ENCODE measurements at regions not wholly inside any gene's neighbourhood (a gene's known extent, or its start where the extent isn't known, plus 50 kb on each side); places are given as distances from the start of the nearest gene placed in this dataset.

DNA sequence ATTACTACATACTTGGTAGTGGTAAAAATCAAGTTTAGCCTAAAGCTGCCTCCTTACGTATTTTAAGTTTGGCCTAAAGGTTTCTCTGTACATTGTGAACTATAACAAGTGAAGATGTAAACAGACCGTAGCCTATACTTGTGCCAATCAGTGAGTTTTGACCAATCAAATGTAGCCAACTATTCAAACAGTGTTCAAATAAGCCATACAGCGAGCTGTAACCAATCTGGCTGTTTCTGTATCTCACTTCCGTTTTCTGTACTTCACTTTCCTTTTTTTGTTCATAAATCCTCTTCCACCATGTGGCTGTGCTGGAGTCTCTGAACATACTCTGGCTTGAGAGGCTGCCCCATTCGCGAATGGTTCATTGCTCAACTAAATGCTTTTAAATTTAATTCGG is 2504.6 kb downstream of the PCDH9 start:
- TF ChIP-seq ZFX (IDR thresholded peaks at IDR 0.05; ENCODE audit: borderline replicate concordance): no peak
- TF ChIP-seq, protein P1, sequence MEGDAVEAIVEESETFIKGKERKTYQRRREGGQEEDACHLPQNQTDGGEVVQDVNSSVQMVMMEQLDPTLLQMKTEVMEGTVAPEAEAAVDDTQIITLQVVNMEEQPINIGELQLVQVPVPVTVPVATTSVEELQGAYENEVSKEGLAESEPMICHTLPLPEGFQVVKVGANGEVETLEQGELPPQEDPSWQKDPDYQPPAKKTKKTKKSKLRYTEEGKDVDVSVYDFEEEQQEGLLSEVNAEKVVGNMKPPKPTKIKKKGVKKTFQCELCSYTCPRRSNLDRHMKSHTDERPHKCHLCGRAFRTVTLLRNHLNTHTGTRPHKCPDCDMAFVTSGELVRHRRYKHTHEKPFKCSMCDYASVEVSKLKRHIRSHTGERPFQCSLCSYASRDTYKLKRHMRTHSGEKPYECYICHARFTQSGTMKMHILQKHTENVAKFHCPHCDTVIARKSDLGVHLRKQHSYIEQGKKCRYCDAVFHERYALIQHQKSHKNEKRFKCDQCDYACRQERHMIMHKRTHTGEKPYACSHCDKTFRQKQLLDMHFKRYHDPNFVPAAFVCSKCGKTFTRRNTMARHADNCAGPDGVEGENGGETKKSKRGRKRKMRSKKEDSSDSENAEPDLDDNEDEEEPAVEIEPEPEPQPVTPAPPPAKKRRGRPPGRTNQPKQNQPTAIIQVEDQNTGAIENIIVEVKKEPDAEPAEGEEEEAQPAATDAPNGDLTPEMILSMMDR (IDR thresholded peaks at IDR 0.05): no peak
- no peak overlapping the region for H3K27ac ChIP-seq

DNA sequence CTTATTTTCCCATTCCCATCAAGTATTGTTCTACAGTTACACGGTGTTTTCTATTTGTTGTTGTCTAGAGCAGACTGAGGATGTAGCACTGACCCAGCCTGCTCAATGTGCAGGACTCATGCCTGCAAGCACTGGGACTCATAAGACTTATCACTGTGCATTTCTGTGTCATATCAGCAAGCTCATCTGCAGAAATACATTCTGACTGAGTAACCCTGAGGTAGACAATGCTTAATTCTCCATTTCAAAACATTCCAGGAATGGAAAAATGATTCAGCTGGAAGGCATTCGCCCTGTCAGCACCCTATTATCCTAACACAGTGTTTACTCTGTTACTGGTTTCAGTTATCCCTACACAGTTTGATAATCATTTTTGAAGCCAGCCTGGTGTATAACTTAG is 2506.4 kb downstream of the PCDH9 start:
- TF ChIP-seq ZFX (IDR thresholded peaks at IDR 0.05; ENCODE audit: borderline replicate concordance): no peak
- TF ChIP-seq, protein P1 (IDR thresholded peaks at IDR 0.05): no peak
- no peak overlapping the region for H3K27ac ChIP-seq

DNA sequence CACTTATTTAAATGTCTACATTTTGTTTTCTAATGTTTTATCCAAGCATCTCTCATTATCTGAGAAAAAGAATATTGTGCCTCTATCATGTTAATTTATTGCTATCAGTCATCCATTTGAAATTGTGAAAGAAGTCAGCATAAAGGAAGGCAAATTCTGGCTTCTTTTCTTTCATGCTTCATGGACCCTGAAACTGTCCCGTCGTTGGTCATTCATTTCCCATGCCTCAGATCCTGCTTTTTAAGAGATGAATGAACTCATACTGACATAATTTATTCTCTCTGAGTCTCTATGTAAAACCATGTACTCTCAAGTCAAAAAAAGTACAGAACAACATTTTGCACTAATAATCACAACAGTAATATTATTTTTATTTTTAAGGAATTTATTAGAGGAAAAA is 2512.0 kb downstream of the PCDH9 start:
- no peak overlapping the region for H3K27ac ChIP-seq
- TF ChIP-seq ZFX (IDR thresholded peaks at IDR 0.05; ENCODE audit: borderline replicate concordance): no peak
- TF ChIP-seq, protein P1 (IDR thresholded peaks at IDR 0.05): no peak

GRCh38 chr13:64716936-64717335 is 2513.2 kb downstream of the PCDH9 start:
- no peak for TF ChIP-seq ZFX (IDR thresholded peaks at IDR 0.05; ENCODE audit: borderline replicate concordance)
- TF ChIP-seq, protein P1 (IDR thresholded peaks at IDR 0.05): no peak
- no peak overlapping the region for H3K27ac ChIP-seq

GRCh38 chr13:64709079-64709478 is 2521.1 kb downstream of the PCDH9 start:
- TF ChIP-seq ZFX (IDR thresholded peaks at IDR 0.05; ENCODE audit: borderline replicate concordance): no peak
- TF ChIP-seq, protein P1 (IDR thresholded peaks at IDR 0.05): no peak
- H3K27ac ChIP-seq: no peak overlapping the region

GRCh38 chr13:64704121-64704649 is 2526.0 kb downstream of the PCDH9 start:
- no peak overlapping the region for H3K27ac ChIP-seq
- no peak for TF ChIP-seq ZFX (IDR thresholded peaks at IDR 0.05; ENCODE audit: borderline replicate concordance)
- TF ChIP-seq, protein P1 (IDR thresholded peaks at IDR 0.05): no peak

- H3K27ac ChIP-seq: no peak overlapping the region
- TF ChIP-seq, protein P1 (IDR thresholded peaks at IDR 0.05): no peak
- TF ChIP-seq ZFX (IDR thresholded peaks at IDR 0.05; ENCODE audit: borderline replicate concordance): no peak
Observed at GRCh38 chr13:64697226-64697625, 2532.9 kb downstream of the PCDH9 start.

Measured in 22Rv1 (cell line).